ENCODE measurements at regions not wholly inside any gene's neighbourhood (a gene's known extent, or its start where the extent isn't known, plus 50 kb on each side); places are given as distances from the start of the nearest gene placed in this dataset.

DNA sequence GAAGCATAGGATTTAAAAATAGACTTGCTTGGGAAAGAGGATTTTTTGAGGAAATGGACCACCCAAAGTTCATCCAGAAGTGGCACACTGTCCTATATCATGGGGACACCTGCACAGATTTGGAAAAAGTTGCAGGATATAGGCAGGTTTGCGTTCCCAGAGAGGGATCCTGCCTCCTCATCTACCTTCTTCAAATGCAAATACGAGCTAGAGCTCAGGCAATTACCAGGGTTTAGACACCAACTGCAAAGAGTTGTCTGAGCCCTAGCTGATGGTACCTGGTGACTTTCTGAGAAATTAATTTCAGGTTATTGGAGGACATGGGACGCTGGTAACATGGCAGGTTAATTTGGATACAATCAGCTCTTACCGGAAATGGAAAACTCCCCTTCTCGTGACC is 423.7 kb upstream of the MTPN start:
- TF ChIP-seq CTCF (conservative IDR thresholded peaks at IDR 0.05; ENCODE audit: low read length) (no peak), EZH2phosphoT487 (IDR thresholded peaks at IDR 0.05; ENCODE audit: borderline replicate concordance) (no peak)

Measured in Loucy (cell line).